ENCODE measurements at regions not wholly inside any gene's neighbourhood (a gene's known extent, or its start where the extent isn't known, plus 50 kb on each side); places are given as distances from the start of the nearest gene placed in this dataset.

GRCh38 chr5:101626572-101626971, 669.5 kb downstream of the SLCO4C1 start:
- Histone ChIP-seq H3K27ac (ENCODE audit: low read depth, low read length) (no peak overlapping the region), H2BK120ac (replicated peaks; ENCODE audit: low read depth, low read length) (no peak overlapping the region), H3K79me1 (ENCODE audit: low read depth, low read length) (no peaks in the 10 kb centered on the region), H3K14ac (ENCODE audit: insufficient read length) (no peak overlapping the region), H4K5ac (ENCODE audit: insufficient read length, low read depth, low read length) (no peak overlapping the region), H2BK12ac (ENCODE audit: low read depth, low read length) (no peak overlapping the region), H2BK20ac (ENCODE audit: low read length) (no peak overlapping the region), H3K4me1 (replicated peaks in 1 of 4; ENCODE audit: control insufficient read depth in 3 of 4, insufficient read depth in 4 of 4, low read length in 3 of 4) (peaks cover 0 to 7% (median 3%) of the 10 kb centered on the region in 4 experiments; a peak in 4 of 7 replicates), H2AK5ac (ENCODE audit: low read depth, low read length) (no peak overlapping the region), H3K9me3 (ENCODE audit: insufficient read depth in 2 of 2, low read depth in 1 of 2, low read length in 1 of 2) (peaks cover 0 to 4% of the 10 kb centered on the region in 2 experiments; a peak in 1 of 4 replicates), H2BK5ac (ENCODE audit: low read depth, low read length) (no peak overlapping the region), H3K18ac (ENCODE audit: extremely low read depth, low read length) (no peak overlapping the region), H4K91ac (replicated peaks; ENCODE audit: insufficient read length, low read length) (no peak overlapping the region), H2AFZ (ENCODE audit: low read length) (no peak overlapping the region), H3K27me3 (replicated peaks in 1 of 4; ENCODE audit: control insufficient read depth in 3 of 4, extremely low read depth in 1 of 4, insufficient read depth in 3 of 4, low read length in 3 of 4) (no peaks in the 10 kb centered on the region), H3K4me2 (ENCODE audit: insufficient read depth in 1 of 2, low read depth in 2 of 2, low read length in 2 of 2) (peak overlapping the region in 1 of 2 experiments; percentile 46; a peak in 2 of 4 replicates), H4K8ac (ENCODE audit: extremely low read depth, insufficient read depth, low read length) (no peak overlapping the region), H3K56ac (replicated peaks; ENCODE audit: insufficient read length, low read depth, low read length) (no peak overlapping the region), H3K4ac (replicated peaks; ENCODE audit: insufficient read length, low read depth, low read length) (no peak overlapping the region), H3K9ac (replicated peaks in 1 of 4; ENCODE audit: extremely low read depth in 1 of 4, low read depth in 3 of 4, low read length in 3 of 4) (no peak overlapping the region), H4K20me1 (replicated peaks in 1 of 2; ENCODE audit: control insufficient read depth in 1 of 2, insufficient read depth in 2 of 2, low read length in 2 of 2) (no peaks in the 10 kb centered on the region), H2BK15ac (ENCODE audit: low read length) (no peak overlapping the region), H3K36me3 (ENCODE audit: control insufficient read depth in 2 of 4, insufficient read depth in 4 of 4, low read length in 3 of 4) (no peaks in the 10 kb centered on the region), H3K79me2 (ENCODE audit: control insufficient read depth in 1 of 2, insufficient read depth in 2 of 2, low read length in 2 of 2) (no peaks in the 10 kb centered on the region), H3K23ac (ENCODE audit: insufficient read length) (no peak overlapping the region), H3K23me2 (ENCODE audit: low read depth, low read length) (no peaks in the 10 kb centered on the region), H3K4me3 (ENCODE audit: extremely low read depth in 1 of 4, insufficient read depth in 2 of 4, low read depth in 3 of 4, low read length in 4 of 4) (peak overlapping the region in 1 of 4 experiments; percentile 31; a peak in 2 of 8 replicates)
- no peak for DNase-seq (ENCODE audit: low read depth in 1 of 2, low spot score in 2 of 2)
- ChIA-PET POLR2A (ENCODE audit: partially characterized antibody) (no interaction called here), CTCF (ENCODE audit: partially characterized antibody) (no interaction called here)
- TF ChIP-seq ASH2L (IDR thresholded peaks at IDR 0.05; ENCODE audit: low read length) (no peak), SIRT6 (IDR thresholded peaks at IDR 0.05; ENCODE audit: low read length) (no peak), GTF2F1 (IDR thresholded peaks at IDR 0.05; ENCODE audit: borderline replicate concordance, low read depth, low read length) (no peak), KDM4A (IDR thresholded peaks at IDR 0.05; ENCODE audit: low read depth, low read length, severe bottlenecking) (no peak), KDM5A (IDR thresholded peaks at IDR 0.05; ENCODE audit: low read length) (no peak), TCF12 (IDR thresholded peaks at IDR 0.05; ENCODE audit: low read depth, low read length) (no peak), E2F6 (IDR thresholded peaks at IDR 0.05) (no peak), SUZ12 (IDR thresholded peaks at IDR 0.05; ENCODE audit: low read length) (no peak), BCL11A (IDR thresholded peaks at IDR 0.05; ENCODE audit: low read depth in 2 of 2, low read length in 2 of 2) (no peak), RBBP5 (IDR thresholded peaks at IDR 0.05; ENCODE audit: borderline replicate concordance, low read depth, low read length) (no peak)
- 11% methylated on average over 1 of the region's 1 CpG; no CpG with 5 or more reads in 1 of the 2 experiments for WGBS, 2 experiments (ENCODE audit: extremely low coverage in 1 of 2, insufficient coverage in 1 of 2, insufficient read length in 1 of 2, insufficient replicate concordance in 2 of 2, low coverage in 1 of 2, low lambda C conversion rate in 2 of 2, missing lambda C conversion rate in 1 of 2)
- peak; percentile 13 for FAIRE-seq

All from H1 (cell line).